ENCODE measurements at regions not wholly inside any gene's neighbourhood (a gene's known extent, or its start where the extent isn't known, plus 50 kb on each side); places are given as distances from the start of the nearest gene placed in this dataset.

- no peak for TF ChIP-seq EP300 (IDR thresholded peaks at IDR 0.05)
- TF ChIP-seq, protein P1, sequence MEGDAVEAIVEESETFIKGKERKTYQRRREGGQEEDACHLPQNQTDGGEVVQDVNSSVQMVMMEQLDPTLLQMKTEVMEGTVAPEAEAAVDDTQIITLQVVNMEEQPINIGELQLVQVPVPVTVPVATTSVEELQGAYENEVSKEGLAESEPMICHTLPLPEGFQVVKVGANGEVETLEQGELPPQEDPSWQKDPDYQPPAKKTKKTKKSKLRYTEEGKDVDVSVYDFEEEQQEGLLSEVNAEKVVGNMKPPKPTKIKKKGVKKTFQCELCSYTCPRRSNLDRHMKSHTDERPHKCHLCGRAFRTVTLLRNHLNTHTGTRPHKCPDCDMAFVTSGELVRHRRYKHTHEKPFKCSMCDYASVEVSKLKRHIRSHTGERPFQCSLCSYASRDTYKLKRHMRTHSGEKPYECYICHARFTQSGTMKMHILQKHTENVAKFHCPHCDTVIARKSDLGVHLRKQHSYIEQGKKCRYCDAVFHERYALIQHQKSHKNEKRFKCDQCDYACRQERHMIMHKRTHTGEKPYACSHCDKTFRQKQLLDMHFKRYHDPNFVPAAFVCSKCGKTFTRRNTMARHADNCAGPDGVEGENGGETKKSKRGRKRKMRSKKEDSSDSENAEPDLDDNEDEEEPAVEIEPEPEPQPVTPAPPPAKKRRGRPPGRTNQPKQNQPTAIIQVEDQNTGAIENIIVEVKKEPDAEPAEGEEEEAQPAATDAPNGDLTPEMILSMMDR (IDR thresholded peaks at IDR 0.05): no peak
Observed at GRCh38 chr10:104517946-104518345, 123.1 kb upstream of the SORCS3 start.
